ENCODE measurements at regions not wholly inside any gene's neighbourhood (a gene's known extent, or its start where the extent isn't known, plus 50 kb on each side); places are given as distances from the start of the nearest gene placed in this dataset.

DNA sequence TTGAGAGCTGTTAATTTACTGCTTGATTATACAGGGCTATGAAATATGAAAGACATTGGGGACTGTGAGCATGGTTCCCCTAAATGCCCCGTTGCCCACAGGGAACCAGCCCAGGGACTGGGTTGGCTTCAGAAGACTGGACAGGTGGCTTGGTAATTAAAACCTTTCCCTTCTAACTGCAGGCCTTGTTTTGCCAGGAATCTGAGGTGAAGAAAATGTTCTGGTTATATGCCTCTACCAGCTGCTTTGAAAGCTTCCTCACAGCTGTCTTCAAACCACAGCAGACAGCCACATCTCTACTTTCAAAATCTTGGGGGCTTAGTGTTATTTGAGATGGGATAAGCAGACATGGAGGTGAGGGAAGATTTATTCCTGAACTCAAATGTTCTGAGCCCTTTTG is 153.3 kb upstream of the SPRY4 start:
- CTCF ChIA-PET: interaction anchor here (0.7 kb wide), 1 partner anchor 79 kb away, joined by 6 read pairs; no protein-coding TSS in a partner anchor

DNA sequence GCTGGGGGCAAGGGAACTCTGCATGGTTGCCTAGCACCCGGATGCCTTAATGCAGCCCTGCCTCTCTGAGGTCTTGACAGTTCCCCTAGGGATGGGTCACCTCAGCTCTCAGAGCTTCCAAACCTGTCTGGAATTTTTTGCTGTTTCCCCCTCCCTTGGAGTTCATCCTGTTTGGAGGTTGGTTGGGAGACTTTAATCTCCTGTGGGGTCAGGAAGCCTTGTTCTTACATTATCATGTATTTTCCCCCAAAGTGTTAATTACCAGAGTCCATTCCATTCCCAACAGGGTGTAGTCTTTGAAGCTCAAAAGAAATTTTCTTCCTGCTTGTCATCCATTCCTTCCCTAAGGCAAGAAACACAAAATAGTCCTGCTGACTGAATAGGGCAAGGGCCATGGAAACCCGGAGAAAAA is 150.3 kb upstream of the SPRY4 start:
- TF ChIP-seq, protein P1, sequence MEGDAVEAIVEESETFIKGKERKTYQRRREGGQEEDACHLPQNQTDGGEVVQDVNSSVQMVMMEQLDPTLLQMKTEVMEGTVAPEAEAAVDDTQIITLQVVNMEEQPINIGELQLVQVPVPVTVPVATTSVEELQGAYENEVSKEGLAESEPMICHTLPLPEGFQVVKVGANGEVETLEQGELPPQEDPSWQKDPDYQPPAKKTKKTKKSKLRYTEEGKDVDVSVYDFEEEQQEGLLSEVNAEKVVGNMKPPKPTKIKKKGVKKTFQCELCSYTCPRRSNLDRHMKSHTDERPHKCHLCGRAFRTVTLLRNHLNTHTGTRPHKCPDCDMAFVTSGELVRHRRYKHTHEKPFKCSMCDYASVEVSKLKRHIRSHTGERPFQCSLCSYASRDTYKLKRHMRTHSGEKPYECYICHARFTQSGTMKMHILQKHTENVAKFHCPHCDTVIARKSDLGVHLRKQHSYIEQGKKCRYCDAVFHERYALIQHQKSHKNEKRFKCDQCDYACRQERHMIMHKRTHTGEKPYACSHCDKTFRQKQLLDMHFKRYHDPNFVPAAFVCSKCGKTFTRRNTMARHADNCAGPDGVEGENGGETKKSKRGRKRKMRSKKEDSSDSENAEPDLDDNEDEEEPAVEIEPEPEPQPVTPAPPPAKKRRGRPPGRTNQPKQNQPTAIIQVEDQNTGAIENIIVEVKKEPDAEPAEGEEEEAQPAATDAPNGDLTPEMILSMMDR (IDR thresholded peaks at IDR 0.05; ENCODE audit: unreplicated experiment): no peak
- intact Hi-C loops (cut with micrococcal nuclease): loop anchor here (2.0 kb wide), 1 partner anchor 54 kb away; no protein-coding TSS in a partner anchor
- POLR2A ChIA-PET: interaction anchor here (0.6 to 1.2 kb wide), 4 partner anchors 9 to 1312 kb away, joined by 3 to 4 read pairs (median 3); no protein-coding TSS in a partner anchor
- no peak overlapping the region for H3K4me3 Mint-ChIP-seq (ENCODE audit: unreplicated experiment)
- H3K36me3 Mint-ChIP-seq (ENCODE audit: insufficient read depth, unreplicated experiment): peaks cover 5% of the 10 kb centered on the region
- H3K27me3 Mint-ChIP-seq (ENCODE audit: insufficient read depth, unreplicated experiment): no peaks in the 10 kb centered on the region
- H3K4me1 Mint-ChIP-seq (ENCODE audit: insufficient read depth, unreplicated experiment): peaks cover 30% of the 10 kb centered on the region
- CTCF ChIA-PET: interaction anchor here (0.6 to 1.0 kb wide), 3 partner anchors 74 to 233 kb away, joined by 3 to 5 read pairs (median 3); no protein-coding TSS in a partner anchor
- no TSS peak for BruUV-seq (replicated peaks)
- peak overlapping the region; percentile 36 for H3K27ac Mint-ChIP-seq (ENCODE audit: low read depth, unreplicated experiment)
- peaks cover 11% of the 10 kb centered on the region for H3K9me3 Mint-ChIP-seq (ENCODE audit: unreplicated experiment)
- DNase-seq (ENCODE audit: unreplicated experiment): no peak

More for the DNA sequence above, 153.3 kb upstream of the SPRY4 start:
- Mint-ChIP-seq H3K4me3 (ENCODE audit: unreplicated experiment) (no peak overlapping the region), H3K36me3 (ENCODE audit: insufficient read depth, unreplicated experiment) (peaks cover 5% of the 10 kb centered on the region), H3K27me3 (ENCODE audit: insufficient read depth, unreplicated experiment) (no peaks in the 10 kb centered on the region), H3K4me1 (ENCODE audit: insufficient read depth, unreplicated experiment) (peaks cover 20% of the 10 kb centered on the region), H3K9me3 (ENCODE audit: unreplicated experiment) (peaks cover 11% of the 10 kb centered on the region), H3K27ac (ENCODE audit: low read depth, unreplicated experiment) (no peak overlapping the region)
- TF ChIP-seq, protein P1 (IDR thresholded peaks at IDR 0.05; ENCODE audit: unreplicated experiment): no peak
- DNase-seq (ENCODE audit: unreplicated experiment): no peak
- BruUV-seq (replicated peaks): no TSS peak
- POLR2A ChIA-PET: no interaction called here
- intact Hi-C loops (cut with micrococcal nuclease): no loop called here

DNA sequence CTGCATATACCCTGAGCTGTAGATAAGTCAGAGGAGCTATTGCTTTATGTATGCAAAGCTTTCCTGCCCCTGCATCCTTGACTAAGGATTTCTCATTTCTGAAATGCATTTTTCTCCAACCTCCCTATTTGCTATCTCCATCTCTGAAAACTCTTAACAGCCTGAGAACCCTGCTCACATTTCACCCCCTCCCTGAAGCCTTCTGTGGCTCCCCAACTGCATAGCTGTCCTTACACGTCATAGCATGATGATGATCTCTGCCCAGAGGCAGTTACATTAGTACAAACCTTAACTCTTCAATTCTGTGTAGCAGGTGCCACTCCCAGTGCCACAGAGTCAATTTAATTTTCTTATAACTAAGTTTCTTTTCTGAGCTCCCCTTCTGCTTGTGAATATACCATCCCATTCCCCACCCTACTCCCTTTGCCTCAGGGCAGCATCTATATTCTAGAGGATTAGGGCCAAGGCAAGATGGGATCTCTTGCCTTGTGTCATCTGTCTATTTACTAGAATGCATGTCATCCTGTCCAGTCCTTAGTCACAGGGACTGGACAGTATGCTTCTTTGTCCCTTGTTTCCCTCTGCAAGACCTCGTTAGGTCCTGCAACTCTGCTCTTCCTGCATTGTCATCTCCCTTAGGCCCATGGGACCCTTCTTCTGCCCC is 149.7 kb upstream of the SPRY4 start:
- peak overlapping the region; percentile 36 for H3K27ac Mint-ChIP-seq (ENCODE audit: low read depth, unreplicated experiment)
- no peak overlapping the region for H3K4me3 Mint-ChIP-seq (ENCODE audit: unreplicated experiment)
- intact Hi-C loops (cut with micrococcal nuclease): loop anchor here (2.0 kb wide), 1 partner anchor 54 kb away; no protein-coding TSS in a partner anchor
- TF ChIP-seq, protein P1 (IDR thresholded peaks at IDR 0.05; ENCODE audit: unreplicated experiment): no peak
- H3K27me3 Mint-ChIP-seq (ENCODE audit: insufficient read depth, unreplicated experiment): no peaks in the 10 kb centered on the region
- DNase-seq (ENCODE audit: unreplicated experiment): peak; percentile 66
- peaks cover 5% of the 10 kb centered on the region for H3K36me3 Mint-ChIP-seq (ENCODE audit: insufficient read depth, unreplicated experiment)
- POLR2A ChIA-PET: interaction anchor here (0.6 to 1.2 kb wide), 6 partner anchors 9 to 1311 kb away, joined by 3 to 4 read pairs (median 3); partner anchors contain the start of gene SPRY4
- BruUV-seq (replicated peaks): no TSS peak
- H3K4me1 Mint-ChIP-seq (ENCODE audit: insufficient read depth, unreplicated experiment): peaks cover 30% of the 10 kb centered on the region
- CTCF ChIA-PET: interaction anchor here (0.6 to 1.5 kb wide), 7 partner anchors 25 to 300 kb away, joined by 3 to 5 read pairs (median 3); no protein-coding TSS in a partner anchor
- H3K9me3 Mint-ChIP-seq (ENCODE audit: unreplicated experiment): peaks cover 10% of the 10 kb centered on the region

DNA sequence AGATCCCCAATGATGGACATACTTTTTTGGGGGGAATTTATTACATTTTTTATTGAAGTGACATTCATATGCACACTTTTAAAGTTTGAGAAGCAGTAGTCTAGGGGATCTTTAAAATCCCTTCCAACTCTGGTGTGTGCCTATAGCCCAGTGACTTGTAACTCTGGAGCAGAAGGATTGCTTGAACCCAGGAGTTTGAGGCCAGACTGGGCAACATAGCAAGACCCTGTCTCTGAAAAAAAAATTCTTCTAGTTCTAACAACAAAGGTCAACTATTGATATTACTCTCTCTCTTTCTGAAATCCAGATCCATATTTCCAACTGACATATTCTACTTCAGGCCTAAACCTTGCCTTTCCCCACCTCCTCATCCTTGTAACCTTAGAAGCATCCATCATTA is 148.2 kb upstream of the SPRY4 start:
- H3K4me1 Mint-ChIP-seq (ENCODE audit: insufficient read depth, unreplicated experiment): peaks cover 30% of the 10 kb centered on the region
- H3K9me3 Mint-ChIP-seq (ENCODE audit: unreplicated experiment): no peaks in the 10 kb centered on the region
- ChIA-PET POLR2A (interaction anchor here (0.9 kb wide), 1 partner anchor 9 kb away, joined by 3 read pairs; no protein-coding TSS in a partner anchor), CTCF (interaction anchor here (0.6 kb wide), 1 partner anchor 148 kb away, joined by 5 read pairs; the partner anchor contains the start of gene SPRY4)
- DNase-seq (ENCODE audit: unreplicated experiment): no peak
- H3K27me3 Mint-ChIP-seq (ENCODE audit: insufficient read depth, unreplicated experiment): no peaks in the 10 kb centered on the region
- TF ChIP-seq, protein P1 (IDR thresholded peaks at IDR 0.05; ENCODE audit: unreplicated experiment): no peak
- H3K27ac Mint-ChIP-seq (ENCODE audit: low read depth, unreplicated experiment): peak overlapping the region; percentile 84
- H3K4me3 Mint-ChIP-seq (ENCODE audit: unreplicated experiment): no peak overlapping the region
- no TSS peak for BruUV-seq (replicated peaks)
- H3K36me3 Mint-ChIP-seq (ENCODE audit: insufficient read depth, unreplicated experiment): no peaks in the 10 kb centered on the region
- intact Hi-C loops (cut with micrococcal nuclease): loop anchor here (2.0 kb wide), 2 partner anchors 76 to 148 kb away; partner anchors contain the start of gene SPRY4
